SK-N-SH treated with all-trans-retinoic acid at 6 μM for 48 hours (cell line): ENCODE measurements at regions not wholly inside any gene's neighbourhood (a gene's known extent, or its start where the extent isn't known, plus 50 kb on each side); places are given as distances from the start of the nearest gene placed in this dataset.

Source experiments
- ARNTL ChIP-seq: fragments of 450-650 bp; formaldehyde crosslinking; IDR thresholded peaks from 2 replicates; pipeline ENCODE4 v1.5.0; 2020; ENCODE audit warnings: low read depth, mild to moderate bottlenecking, moderate library complexity, borderline replicate concordance
- CSRNP3 ChIP-seq: fragments of 250-450 bp; sonication (Bioruptor Pico); IDR thresholded peaks from 2 replicates; pipeline ENCODE4 v1.5.1; 2021; ENCODE audit warnings: mild to moderate bottlenecking, moderate library complexity
- OSR1 ChIP-seq: fragments of 250-450 bp; sonication (Bioruptor Pico); IDR thresholded peaks from 2 replicates; pipeline ENCODE4 v1.8.0; 2022; ENCODE audit warnings: moderate library complexity, mild to moderate bottlenecking, inconsistent platforms
- TOX ChIP-seq: fragments of 250-450 bp; sonication (Bioruptor Pico); IDR thresholded peaks from 2 replicates; pipeline ENCODE4 v1.8.0; 2021; ENCODE audit warnings: mild to moderate bottlenecking, moderate library complexity, borderline replicate concordance

- TF ChIP-seq CSRNP3 (CRISPR knock-in tag) = no peak
- no peak for TF ChIP-seq TOX (CRISPR knock-in tag)
- TF ChIP-seq ARNTL = no peak
- TF ChIP-seq OSR1 = no peak
Observed at GRCh38 chr2:54392555-54393324, 63.4 kb upstream of the SPTBN1 start.
